HCT116 (cell line): ENCODE measurements at regions not wholly inside any gene's neighbourhood (a gene's known extent, or its start where the extent isn't known, plus 50 kb on each side); places are given as distances from the start of the nearest gene placed in this dataset.

ENCODE experiments used
- CTCF ChIP-seq, 3 experiments: fragments of 200-600 bp in 1 of 3; sonication (generic) in 1 of 3; IDR thresholded peaks in 2 of 3; conservative IDR thresholded peaks in 1 of 3; 2 replicates each; pipeline ENCODE4 v1.5.1; 2012 to 2017; ENCODE audit warnings: low read depth in 2 of 3, low read length in 2 of 3, antibody characterized with exemption in 1 of 3, borderline replicate concordance in 1 of 3, control low read depth in 1 of 3, mild to moderate bottlenecking in 1 of 3, mixed read lengths in 1 of 3, mixed run types in 1 of 3, moderate library complexity in 1 of 3; ENCODE audit not compliant: insufficient read depth in 1 of 3
- EZH2 ChIP-seq: fragments of 200-600 bp; sonication (generic); IDR thresholded peaks from 2 replicates; pipeline ENCODE4 v1.6.1; 2017; ENCODE audit warnings: antibody characterized with exemption, mixed run types
- EZH2phosphoT487 ChIP-seq: fragments of 200-600 bp; IDR thresholded peaks from 2 replicates; pipeline ENCODE4 v1.6.1; 2018; ENCODE audit warnings: antibody characterized with exemption, borderline replicate concordance
- MAX ChIP-seq: IDR thresholded peaks from 2 replicates; pipeline ENCODE4 v1.6.1; 2012
- POLR2A ChIP-seq: IDR thresholded peaks from 2 replicates; pipeline ENCODE4 v1.7.0; 2011; ENCODE audit warnings: borderline replicate concordance; ENCODE audit not compliant: insufficient read depth, insufficient read length; ENCODE audit errors: extremely low read depth
- POLR2AphosphoS5 ChIP-seq: IDR thresholded peaks from 2 replicates; pipeline ENCODE4 v1.6.1; 2011; ENCODE audit warnings: mild to moderate bottlenecking, low read depth, low read length, moderate library complexity
- RAD21 ChIP-seq: IDR thresholded peaks from 2 replicates; pipeline ENCODE4 v1.6.1; 2012; ENCODE audit warnings: low read depth, mild to moderate bottlenecking
- REST ChIP-seq: IDR thresholded peaks from 2 replicates; pipeline ENCODE4 v1.6.1; 2012; ENCODE audit warnings: low read depth
- ZFX ChIP-seq: fragments of 450-650 bp; IDR thresholded peaks from 2 replicates; pipeline ENCODE4 v1.6.1; 2017

GRCh38 chr1:66444438-66445265 lies 89.3 kb upstream of the SGIP1 start:
- TF ChIP-seq ZFX (no peak), CTCF (IDR thresholded peaks at IDR 0.05 in 2 of 3, conservative IDR thresholded peaks at IDR 0.05 in 1 of 3; ENCODE audit: borderline replicate concordance in 1 of 3, insufficient read depth in 1 of 3, low read depth in 2 of 3, low read length in 2 of 3) (no peak), REST (no peak), RAD21 (no peak), EZH2 (no peak), POLR2AphosphoS5 (no peak), EZH2phosphoT487 (no peak), POLR2A (no peak), MAX (no peak)
